Stimulated activated CD4-positive, alpha-beta T cell treated with anti-CD3 and anti-CD28 coated beads, TNF-alpha, amount 100 ng/mL, for 4 hours (primary cell): ENCODE measurements at regions not wholly inside any gene's neighbourhood (a gene's known extent, or its start where the extent isn't known, plus 50 kb on each side); places are given as distances from the start of the nearest gene placed in this dataset.

Experiments
- DNase-seq, 3 experiments: peaks; one replicate each; pipeline ENCODE4 v3.0.0-alpha.2; 2020; ENCODE audit warnings: low read depth in 3 of 3

- DNase-seq: peak in 1 of 3 experiments; percentile 11
Observed at GRCh38 chr22:45096256-45096907, 67.3 kb upstream of the NUP50 start.

- DNase-seq: no peak
Observed at GRCh38 chr22:45097061-45097460, 66.7 kb upstream of the NUP50 start.

- DNase-seq: no peak
Observed at GRCh38 chr22:45098056-45098455, 65.7 kb upstream of the NUP50 start.

- no peak for DNase-seq
Observed at GRCh38 chr22:45099961-45100360, 63.8 kb upstream of the NUP50 start.

GRCh38 chr22:45101515-45102227, 62.1 kb upstream of the NUP50 start:
- DNase-seq: no peak

GRCh38 chr22:45102896-45103420, 60.8 kb upstream of the NUP50 start:
- no peak for DNase-seq

- DNase-seq: no peak
Observed at GRCh38 chr22:45103756-45104155, 60.0 kb upstream of the NUP50 start.

GRCh38 chr22:45104313-45104712, 59.4 kb upstream of the NUP50 start:
- no peak for DNase-seq

GRCh38 chr22:45105281-45105702, 58.4 kb upstream of the NUP50 start:
- no peak for DNase-seq

GRCh38 chr22:45107671-45108070, 56.1 kb upstream of the NUP50 start:
- DNase-seq: no peak

- no peak for DNase-seq
Observed at GRCh38 chr22:45112136-45112879, 51.4 kb upstream of the NUP50 start.
